Endothelial cell of umbilical vein (primary cell): ENCODE measurements at regions not wholly inside any gene's neighbourhood (a gene's known extent, or its start where the extent isn't known, plus 50 kb on each side); places are given as distances from the start of the nearest gene placed in this dataset.

Experiments
- BruUV-seq: library from RNA; stranded (reverse); fragments of 400-500 nt; replicated peaks from 2 replicates; lab custom pipeline; 2021; lab: Mats Ljungman, UMichigan
- CTCF ChIA-PET: fragments of 300-600, 350-600 bp; sonication (Branson Sonifier 250); formaldehyde crosslinking; loops from one replicate; lab custom pipeline; 2021; ENCODE audit warnings: antibody characterized with exemption, inconsistent platforms; lab: Charles Lee
- POLR2A ChIA-PET: fragments of 300-600, 350-600 bp; sonication (Branson Sonifier 250); formaldehyde crosslinking; loops from one replicate; lab custom pipeline; 2021; ENCODE audit warnings: antibody characterized with exemption, inconsistent platforms; lab: Charles Lee
- DNase-seq: peaks from one replicate; pipeline ENCODE4 v3.0.0-alpha.2; 2011; ENCODE audit warnings: low read depth, low spot score
- FAIRE-seq: peaks from 2 replicates; lab custom pipeline; 2011; peaks lifted over from hg19 to GRCh38; lab: Jason Lieb, UNC
- H2AFZ ChIP-seq: 2 replicates; pipeline ENCODE4 v1.6.0; 2012; ENCODE audit warnings: low read depth, low read length, control low read depth, inconsistent platforms
- H3K27ac ChIP-seq: 2 replicates; pipeline ENCODE4 v1.5.1; 2011; ENCODE audit warnings: low read depth, mild to moderate bottlenecking, control low read depth, low read length, moderate library complexity; ENCODE audit not compliant: insufficient read depth
- H3K27me3 ChIP-seq, 2 experiments: 2 replicates each; pipeline versions ENCODE4 v1.6.0 to v1.6.1; 2011; ENCODE audit warnings: low read length in 2 of 2, mixed read lengths in 1 of 2; ENCODE audit not compliant: control insufficient read depth in 2 of 2, insufficient read depth in 2 of 2
- H3K36me3 ChIP-seq, 2 experiments: 2 replicates in 1 of 2; 3 replicates in 1 of 2; pipeline ENCODE4 v1.5.1; 2011; ENCODE audit warnings: low read length in 2 of 2, mild to moderate bottlenecking in 1 of 2, moderate library complexity in 1 of 2; ENCODE audit not compliant: control insufficient read depth in 2 of 2, insufficient read depth in 2 of 2; ENCODE audit errors: extremely low read depth in 1 of 2
- H3K4me1 ChIP-seq: 3 replicates; pipeline ENCODE4 v1.5.1; 2011; ENCODE audit warnings: mild to moderate bottlenecking, low read length; ENCODE audit not compliant: control insufficient read depth, insufficient read depth; ENCODE audit errors: extremely low read depth
- H3K4me2 ChIP-seq: 2 replicates; pipeline ENCODE4 v1.6.1; 2011; ENCODE audit warnings: low read length, control low read depth, mixed read lengths; ENCODE audit not compliant: insufficient read depth
- H3K4me3 ChIP-seq, 3 experiments: fragments of 200-600 bp in 1 of 3; sonication (generic), shearing (Covaris generic) in 1 of 3; replicated peaks in 1 of 3; 2 replicates each; pipeline ENCODE4 v1.5.1; 2011 to 2016; ENCODE audit warnings: control low read depth in 3 of 3, low read length in 3 of 3, mild to moderate bottlenecking in 2 of 3, inconsistent platforms in 1 of 3, low read depth in 1 of 3, moderate library complexity in 1 of 3; ENCODE audit not compliant: insufficient read depth in 1 of 3
- H3K79me2 ChIP-seq: 2 replicates; pipeline ENCODE4 v1.6.0; 2012; ENCODE audit warnings: low read length, inconsistent platforms; ENCODE audit not compliant: control insufficient read depth, insufficient read depth
- H3K9ac ChIP-seq: replicated peaks from 2 replicates; pipeline ENCODE3; 2011; ENCODE audit warnings: low read length, control low read depth; ENCODE audit not compliant: insufficient read depth; ENCODE audit errors: extremely low read depth
- H3K9me1 ChIP-seq: replicated peaks from 3 replicates; pipeline ENCODE4 v1.6.0; 2011; ENCODE audit warnings: mild to moderate bottlenecking, low read length; ENCODE audit not compliant: control insufficient read depth, insufficient read depth; ENCODE audit errors: extremely low read depth
- H3K9me3 ChIP-seq: replicated peaks from 2 replicates; pipeline ENCODE4 v1.5.1; 2012; ENCODE audit warnings: low read length, inconsistent platforms; ENCODE audit not compliant: control insufficient read depth, insufficient read depth
- H4K20me1 ChIP-seq: replicated peaks from 2 replicates; pipeline ENCODE3; 2011; ENCODE audit warnings: mild to moderate bottlenecking, low read length; ENCODE audit not compliant: control insufficient read depth, insufficient read depth; ENCODE audit errors: extremely low read depth
- CTCF ChIP-seq, 2 donors: IDR thresholded peaks; 1 replicate in 1 of 2; 2 replicates in 1 of 2; pipeline ENCODE4 v1.5.1; 2011; ENCODE audit warnings: low read length in 2 of 2, mild to moderate bottlenecking in 2 of 2, moderate library complexity in 2 of 2, control low read depth in 1 of 2, inconsistent platforms in 1 of 2, low read depth in 1 of 2; ENCODE audit not compliant: insufficient read depth in 1 of 2; ENCODE audit errors: extremely low read depth in 1 of 2
- EZH2 ChIP-seq: IDR thresholded peaks from 2 replicates; pipeline ENCODE4 v1.6.1; 2012; ENCODE audit warnings: borderline replicate concordance, low read depth, mild to moderate bottlenecking, moderate library complexity, low read length, inconsistent platforms; ENCODE audit not compliant: severe bottlenecking
- FOS ChIP-seq: IDR thresholded peaks from 2 replicates; pipeline ENCODE4 v1.6.1; 2011; ENCODE audit warnings: mild to moderate bottlenecking, low read length, moderate library complexity, borderline replicate concordance; ENCODE audit not compliant: insufficient read depth
- GATA2 ChIP-seq: IDR thresholded peaks from 2 replicates; pipeline ENCODE4 v1.7.0; 2011; ENCODE audit warnings: low read depth, mild to moderate bottlenecking, moderate library complexity, mixed read lengths, low read length; ENCODE audit not compliant: insufficient read length, insufficient read depth
- JUN ChIP-seq: IDR thresholded peaks from 2 replicates; pipeline ENCODE4 v1.6.1; 2011; ENCODE audit warnings: borderline replicate concordance, low read depth; ENCODE audit not compliant: insufficient read length, insufficient read depth
- MYC ChIP-seq: IDR thresholded peaks from one replicate; pipeline ENCODE4 v1.6.1; 2011; ENCODE audit warnings: mild to moderate bottlenecking, low read depth, low read length
- POLR2A ChIP-seq: IDR thresholded peaks from 2 replicates; pipeline ENCODE4 v1.6.1; 2012; ENCODE audit warnings: low read depth, mild to moderate bottlenecking, control low read depth, low read length
- POLR2AphosphoS5 ChIP-seq: IDR thresholded peaks from 2 replicates; pipeline ENCODE4 v1.6.1; 2012; ENCODE audit warnings: low read depth, mild to moderate bottlenecking, control low read depth, low read length, moderate library complexity; ENCODE audit not compliant: insufficient read depth
- dilution Hi-C: fragments of 300-500 bp; cut with MboI; formaldehyde crosslinking; loops from one replicate; pipeline ENCODE4 v1.15.0; 2019; ENCODE audit warnings: low sequenced_read_pairs; ENCODE audit not compliant: extremely low pct_ligation_motif_present
- intact Hi-C: fragments of 100-400 bp; cut with micrococcal nuclease; formaldehyde crosslinking; loops from one replicate; pipeline ENCODE4 v1.10.0; 2022
- TF ChIP-seq, protein P1 (sequence below): IDR thresholded peaks from 2 replicates; pipeline ENCODE4 v1.6.1; 2011; ENCODE audit not compliant: insufficient read depth, insufficient read length

- Histone ChIP-seq H3K4me3 (no peak overlapping the region), H4K20me1 (no peaks in the 10 kb centered on the region), H3K9me1 (no peaks in the 10 kb centered on the region), H3K27ac (no peak overlapping the region), H3K79me2 (no peaks in the 10 kb centered on the region), H2AFZ (no peak overlapping the region), H3K27me3 (no peaks in the 10 kb centered on the region), H3K4me2 (no peak overlapping the region), H3K4me1 (no peaks in the 10 kb centered on the region), H3K9ac (no peak overlapping the region), H3K9me3 (peaks cover 12% of the 10 kb centered on the region), H3K36me3 (no peaks in the 10 kb centered on the region)
- dilution Hi-C loops (no loop called here), intact Hi-C loops (no loop called here)
- TF ChIP-seq POLR2AphosphoS5: no peak
- no peak for TF ChIP-seq GATA2
- TF ChIP-seq CTCF (IDR thresholded peaks at IDR 0.05; ENCODE audit: extremely low read depth in 1 of 2, insufficient read depth in 1 of 2, low read depth in 1 of 2, low read length in 2 of 2): no peak
- TF ChIP-seq POLR2A: no peak
- no peak for TF ChIP-seq MYC
- TF ChIP-seq, protein P1, sequence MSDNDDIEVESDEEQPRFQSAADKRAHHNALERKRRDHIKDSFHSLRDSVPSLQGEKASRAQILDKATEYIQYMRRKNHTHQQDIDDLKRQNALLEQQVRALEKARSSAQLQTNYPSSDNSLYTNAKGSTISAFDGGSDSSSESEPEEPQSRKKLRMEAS: no peak
- TF ChIP-seq FOS: no peak
- no peak for TF ChIP-seq JUN
- no peak for TF ChIP-seq EZH2
- CTCF ChIA-PET: no interaction called here
- FAIRE-seq (no peak), DNase-seq (no peak)
- no TSS peak for BruUV-seq
- POLR2A ChIA-PET: no interaction called here
Measured at GRCh38 chr2:5975401-5975800, 283.2 kb downstream of the SOX11 start.
